Epithelial cell of esophagus (primary cell): ENCODE measurements at regions not wholly inside any gene's neighbourhood (a gene's known extent, or its start where the extent isn't known, plus 50 kb on each side); places are given as distances from the start of the nearest gene placed in this dataset.
A peak's percentile ranks its signal among the peaks of the same experiment; 100 is the strongest.

Experiments
- DNase-seq: peaks from one replicate; pipeline ENCODE4 v3.0.0; 2010; ENCODE audit warnings: low read depth
- H3K4me3 ChIP-seq: 2 replicates; pipeline ENCODE4 v1.5.1; 2011; ENCODE audit warnings: mild to moderate bottlenecking, low read length, control low read depth
- TF ChIP-seq, protein P1 (sequence below): IDR thresholded peaks from 2 replicates; pipeline ENCODE4 v1.5.1; 2011; ENCODE audit warnings: low read depth, mild to moderate bottlenecking, low read length, control low read depth, inconsistent platforms; ENCODE audit not compliant: insufficient read depth; ENCODE audit errors: missing control alignments

- H3K4me3 ChIP-seq: no peak overlapping the region
- TF ChIP-seq, protein P1, sequence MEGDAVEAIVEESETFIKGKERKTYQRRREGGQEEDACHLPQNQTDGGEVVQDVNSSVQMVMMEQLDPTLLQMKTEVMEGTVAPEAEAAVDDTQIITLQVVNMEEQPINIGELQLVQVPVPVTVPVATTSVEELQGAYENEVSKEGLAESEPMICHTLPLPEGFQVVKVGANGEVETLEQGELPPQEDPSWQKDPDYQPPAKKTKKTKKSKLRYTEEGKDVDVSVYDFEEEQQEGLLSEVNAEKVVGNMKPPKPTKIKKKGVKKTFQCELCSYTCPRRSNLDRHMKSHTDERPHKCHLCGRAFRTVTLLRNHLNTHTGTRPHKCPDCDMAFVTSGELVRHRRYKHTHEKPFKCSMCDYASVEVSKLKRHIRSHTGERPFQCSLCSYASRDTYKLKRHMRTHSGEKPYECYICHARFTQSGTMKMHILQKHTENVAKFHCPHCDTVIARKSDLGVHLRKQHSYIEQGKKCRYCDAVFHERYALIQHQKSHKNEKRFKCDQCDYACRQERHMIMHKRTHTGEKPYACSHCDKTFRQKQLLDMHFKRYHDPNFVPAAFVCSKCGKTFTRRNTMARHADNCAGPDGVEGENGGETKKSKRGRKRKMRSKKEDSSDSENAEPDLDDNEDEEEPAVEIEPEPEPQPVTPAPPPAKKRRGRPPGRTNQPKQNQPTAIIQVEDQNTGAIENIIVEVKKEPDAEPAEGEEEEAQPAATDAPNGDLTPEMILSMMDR: no peak
- no peak for DNase-seq
Observed at GRCh38 chr1:240020871-240021270, 70.8 kb upstream of the FMN2 start.

GRCh38 chr1:240021709-240022108 is 70.0 kb upstream of the FMN2 start:
- DNase-seq: no peak
- TF ChIP-seq, protein P1: no peak
- no peak overlapping the region for H3K4me3 ChIP-seq

- no peak overlapping the region for H3K4me3 ChIP-seq
- TF ChIP-seq, protein P1: peak; percentile 91
- peak; percentile 44 for DNase-seq
Observed at GRCh38 chr1:240027059-240027462, 64.6 kb upstream of the FMN2 start.

- TF ChIP-seq, protein P1: no peak
- DNase-seq: no peak
Observed at GRCh38 chr1:240029418-240029817, 62.3 kb upstream of the FMN2 start.

DNA sequence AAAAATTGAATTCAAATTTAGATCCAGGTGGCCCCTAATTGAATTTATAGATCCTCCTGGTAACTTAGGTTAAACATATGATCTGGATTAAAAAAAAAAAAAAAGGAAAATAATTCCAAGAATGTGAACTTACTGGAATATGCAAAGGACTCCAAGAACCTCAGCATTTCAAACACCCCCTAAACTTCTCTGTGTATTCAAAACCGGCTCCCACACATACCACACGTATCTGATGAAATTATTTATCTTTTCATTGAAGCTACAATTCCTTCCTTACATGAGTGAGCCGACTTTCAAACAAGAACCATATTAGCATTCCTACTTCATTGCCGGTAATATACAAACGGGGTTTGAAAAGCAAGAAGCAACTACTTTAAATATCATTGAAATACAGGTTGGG is 61.4 kb upstream of the FMN2 start:
- H3K4me3 ChIP-seq: no peak overlapping the region
- TF ChIP-seq, protein P1: no peak
- no peak for DNase-seq

More at GRCh38 chr1:240029418-240029817, 62.3 kb upstream of the FMN2 start:
- H3K4me3 ChIP-seq: no peak overlapping the region

GRCh38 chr1:240031009-240031408 is 60.7 kb upstream of the FMN2 start:
- peak; percentile 5 for DNase-seq
- TF ChIP-seq, protein P1: no peak

GRCh38 chr1:240031414-240031813 is 60.3 kb upstream of the FMN2 start:
- TF ChIP-seq, protein P1: no peak
- no peak for DNase-seq
- H3K4me3 ChIP-seq: no peak overlapping the region

More at GRCh38 chr1:240031009-240031408, 60.7 kb upstream of the FMN2 start:
- H3K4me3 ChIP-seq: no peak overlapping the region
